ENCODE measurements at regions not wholly inside any gene's neighbourhood (a gene's known extent, or its start where the extent isn't known, plus 50 kb on each side); places are given as distances from the start of the nearest gene placed in this dataset.
"Not testable (repeated sequence)": the region's sequence is repeated elsewhere in the genome, so short reads cannot be mapped to it uniquely, and the experiment has no call there.

DNA sequence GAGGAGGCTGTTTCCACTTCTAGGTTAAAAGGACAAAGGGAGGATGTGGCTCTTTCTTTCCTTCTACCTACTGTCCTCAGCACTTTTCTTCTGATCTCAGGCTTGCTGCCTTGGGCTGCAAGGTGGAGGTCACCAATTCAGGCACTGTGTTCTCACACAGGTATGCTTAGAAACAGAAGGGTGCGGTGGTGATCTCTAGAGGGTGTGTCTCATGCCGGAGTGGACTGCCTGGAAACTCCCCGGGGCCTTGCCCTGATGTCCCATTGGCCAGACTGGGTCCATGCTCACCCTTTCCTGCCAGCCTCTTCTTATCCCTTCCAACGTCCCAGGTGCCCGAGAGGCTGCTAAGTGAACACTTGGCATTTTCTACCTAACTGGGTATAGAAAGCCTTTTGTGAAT lies 1197.6 kb downstream of the AACS start:
- no peak overlapping the region for H3K4me3 ChIP-seq (replicated peaks; ENCODE audit: low read depth, low read length)
- TF ChIP-seq, protein P1, sequence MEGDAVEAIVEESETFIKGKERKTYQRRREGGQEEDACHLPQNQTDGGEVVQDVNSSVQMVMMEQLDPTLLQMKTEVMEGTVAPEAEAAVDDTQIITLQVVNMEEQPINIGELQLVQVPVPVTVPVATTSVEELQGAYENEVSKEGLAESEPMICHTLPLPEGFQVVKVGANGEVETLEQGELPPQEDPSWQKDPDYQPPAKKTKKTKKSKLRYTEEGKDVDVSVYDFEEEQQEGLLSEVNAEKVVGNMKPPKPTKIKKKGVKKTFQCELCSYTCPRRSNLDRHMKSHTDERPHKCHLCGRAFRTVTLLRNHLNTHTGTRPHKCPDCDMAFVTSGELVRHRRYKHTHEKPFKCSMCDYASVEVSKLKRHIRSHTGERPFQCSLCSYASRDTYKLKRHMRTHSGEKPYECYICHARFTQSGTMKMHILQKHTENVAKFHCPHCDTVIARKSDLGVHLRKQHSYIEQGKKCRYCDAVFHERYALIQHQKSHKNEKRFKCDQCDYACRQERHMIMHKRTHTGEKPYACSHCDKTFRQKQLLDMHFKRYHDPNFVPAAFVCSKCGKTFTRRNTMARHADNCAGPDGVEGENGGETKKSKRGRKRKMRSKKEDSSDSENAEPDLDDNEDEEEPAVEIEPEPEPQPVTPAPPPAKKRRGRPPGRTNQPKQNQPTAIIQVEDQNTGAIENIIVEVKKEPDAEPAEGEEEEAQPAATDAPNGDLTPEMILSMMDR (IDR thresholded peaks at IDR 0.05; ENCODE audit: low read length, missing control alignments) = no peak
- DNase-seq (ENCODE audit: low read depth) = no peak

DNA sequence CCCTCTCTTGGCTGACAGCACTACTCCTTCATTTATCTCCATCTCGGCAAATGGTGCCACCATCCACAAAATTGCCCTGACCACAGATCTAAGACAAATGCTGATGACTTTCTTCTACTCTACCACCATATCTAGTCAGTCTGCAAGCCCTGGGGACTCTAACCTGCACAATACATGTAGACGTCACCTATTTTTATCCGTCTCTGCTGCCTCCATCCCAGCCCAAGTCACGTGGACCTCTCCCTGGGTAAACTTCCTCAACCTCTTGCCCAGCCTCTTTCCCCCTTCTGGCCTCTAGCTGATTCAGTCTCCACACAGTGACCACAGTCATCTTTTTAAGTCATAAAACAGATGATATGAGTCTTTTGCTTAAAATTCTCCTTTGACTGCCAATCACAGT lies 1203.0 kb downstream of the AACS start:
- no peak for DNase-seq (ENCODE audit: low read depth)
- TF ChIP-seq, protein P1 (IDR thresholded peaks at IDR 0.05; ENCODE audit: low read length, missing control alignments) = no peak
- H3K4me3 ChIP-seq (replicated peaks; ENCODE audit: low read depth, low read length) = no peak overlapping the region

DNA sequence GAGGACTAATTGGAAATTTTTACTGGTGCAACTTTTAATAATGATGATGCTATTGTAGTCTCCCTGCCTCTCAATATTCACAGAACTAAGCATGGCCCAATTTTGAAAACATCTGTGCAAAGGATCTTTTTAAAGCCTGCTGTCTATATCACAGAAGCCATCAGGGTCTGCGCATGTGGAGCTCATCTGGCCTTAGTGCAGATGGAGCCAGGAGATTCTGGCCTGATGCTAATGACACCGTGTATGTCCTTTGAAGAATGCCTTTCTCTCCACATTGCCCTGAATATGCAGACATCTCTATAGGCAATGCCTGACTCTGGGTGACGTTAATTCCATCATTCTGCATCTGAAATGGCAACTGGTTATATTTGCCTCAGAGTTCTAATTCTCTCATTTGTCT lies 1205.9 kb downstream of the AACS start:
- H3K4me3 ChIP-seq (replicated peaks; ENCODE audit: low read depth, low read length) = no peak overlapping the region
- TF ChIP-seq, protein P1 (IDR thresholded peaks at IDR 0.05; ENCODE audit: low read length, missing control alignments) = no peak
- DNase-seq (ENCODE audit: low read depth) = no peak

DNA sequence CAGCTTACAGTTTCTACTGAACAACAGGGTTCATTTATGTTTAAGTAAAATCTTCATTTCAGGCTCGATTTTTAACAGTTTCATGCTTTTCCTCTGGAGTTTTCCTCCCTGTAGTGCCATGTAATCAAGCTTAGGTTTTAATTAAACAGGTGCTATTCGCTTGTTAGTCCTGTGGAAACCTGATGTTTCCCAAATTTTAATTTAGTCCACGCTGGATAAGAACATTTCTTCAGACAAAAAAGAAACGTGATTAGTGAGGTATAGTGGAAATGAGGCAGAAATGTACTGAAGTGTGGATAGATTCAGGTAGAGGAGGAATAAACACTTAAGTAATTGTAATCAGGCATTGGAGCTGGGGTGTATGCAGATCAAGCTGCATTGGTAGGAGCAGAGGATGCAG lies 1217.5 kb downstream of the AACS start:
- TF ChIP-seq, protein P1 (IDR thresholded peaks at IDR 0.05; ENCODE audit: low read length, missing control alignments) = no peak

DNA sequence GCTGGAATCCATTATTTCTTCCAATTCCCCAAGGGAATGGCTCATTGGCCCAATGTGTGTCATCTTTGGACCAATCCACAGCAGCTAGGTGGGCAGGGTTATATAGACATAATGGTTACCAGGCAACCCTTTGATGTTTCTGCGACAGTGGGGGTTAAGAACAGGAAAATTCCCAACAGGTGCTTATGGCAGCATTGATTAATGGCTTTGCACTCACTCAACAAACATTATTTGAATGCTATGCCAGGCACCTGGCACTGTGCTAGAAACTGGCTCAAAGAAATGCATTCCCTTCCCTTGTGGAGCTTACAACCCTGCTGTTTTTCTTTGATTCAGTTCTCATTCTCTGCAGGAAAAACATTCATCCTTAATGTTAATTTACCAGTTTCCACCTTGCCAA lies 1221.0 kb downstream of the AACS start:
- H3K4me3 ChIP-seq (replicated peaks; ENCODE audit: low read depth, low read length) = no peak overlapping the region
- TF ChIP-seq, protein P1 (IDR thresholded peaks at IDR 0.05; ENCODE audit: low read length, missing control alignments) = no peak
- no peak for DNase-seq (ENCODE audit: low read depth)

More for the DNA sequence above, 1217.5 kb downstream of the AACS start:
- no peak for DNase-seq (ENCODE audit: low read depth)
- no peak overlapping the region for H3K4me3 ChIP-seq (replicated peaks; ENCODE audit: low read depth, low read length)

DNA sequence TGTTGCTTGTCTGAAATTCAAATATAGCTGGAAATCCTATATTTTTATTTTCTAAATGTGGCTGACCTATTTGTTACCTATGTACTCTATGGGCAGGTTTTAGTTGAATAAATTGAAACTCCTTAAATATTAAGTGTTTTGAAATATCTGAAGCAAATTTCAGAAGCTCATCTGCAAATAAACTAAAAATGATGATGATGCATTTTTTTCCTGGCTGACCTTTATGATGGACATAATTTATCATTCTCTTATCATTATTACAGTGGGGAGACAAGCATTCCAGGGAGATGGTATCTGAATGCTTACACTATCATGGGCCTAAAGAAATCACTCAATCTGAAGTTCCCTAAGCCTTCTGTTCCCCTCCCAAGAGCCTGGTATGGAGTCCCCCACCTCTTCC lies 1225.2 kb downstream of the AACS start:
- no peak overlapping the region for H3K4me3 ChIP-seq (replicated peaks; ENCODE audit: low read depth, low read length)
- DNase-seq (ENCODE audit: low read depth) = no peak
- TF ChIP-seq, protein P1 (IDR thresholded peaks at IDR 0.05; ENCODE audit: low read length, missing control alignments) = no peak

DNA sequence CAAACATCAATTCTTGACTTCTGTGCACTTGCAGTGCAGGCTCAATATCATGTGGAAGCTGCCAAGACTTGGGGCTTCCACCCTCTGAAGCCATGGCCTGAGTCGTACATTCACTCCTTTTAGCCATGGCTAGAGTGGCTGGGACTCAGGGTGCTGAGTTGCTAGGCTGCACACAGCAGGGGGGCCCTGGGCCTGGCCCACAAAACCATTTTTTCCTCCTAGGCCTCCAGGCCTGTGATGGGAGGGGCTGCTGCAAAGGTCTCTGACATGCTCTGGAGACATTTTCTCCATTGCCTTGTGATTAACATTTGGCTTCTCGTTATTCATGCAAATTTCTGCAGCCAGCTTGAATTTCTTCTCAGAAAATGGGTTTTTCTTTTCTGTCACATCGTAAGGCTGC lies 1226.8 kb downstream of the AACS start:
- not testable (repeated sequence) for H3K4me3 ChIP-seq (replicated peaks; ENCODE audit: low read depth, low read length); DNase-seq (ENCODE audit: low read depth)

DNA sequence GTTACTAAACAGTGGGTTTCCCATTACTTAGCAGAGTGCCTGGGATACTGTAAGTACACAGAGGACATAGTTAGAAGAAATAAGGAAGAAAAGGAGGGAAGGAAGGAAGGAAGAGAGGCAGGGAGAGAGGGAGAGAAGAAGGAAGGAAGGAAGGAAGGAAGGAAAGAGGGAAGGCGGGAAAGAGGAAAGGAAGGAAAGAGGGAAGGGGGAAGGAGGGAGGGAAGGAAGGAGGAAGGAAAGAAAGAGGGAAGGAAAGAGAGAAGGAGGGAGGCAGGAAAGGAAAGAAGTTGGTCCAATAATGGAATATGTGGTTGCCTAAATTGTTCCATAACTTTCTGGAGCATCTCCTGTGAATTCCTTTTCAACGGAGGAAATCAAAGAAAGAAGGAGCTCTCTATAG lies 1230.4 kb downstream of the AACS start:
- TF ChIP-seq, protein P1 (IDR thresholded peaks at IDR 0.05; ENCODE audit: low read length, missing control alignments) = no peak
- DNase-seq (ENCODE audit: low read depth) = no peak
- no peak overlapping the region for H3K4me3 ChIP-seq (replicated peaks; ENCODE audit: low read depth, low read length)

Measured in fibroblast of pulmonary artery (primary cell).